ENCODE measurements at regions not wholly inside any gene's neighbourhood (a gene's known extent, or its start where the extent isn't known, plus 50 kb on each side); places are given as distances from the start of the nearest gene placed in this dataset.
A peak's percentile ranks its signal among the peaks of the same experiment; 100 is the strongest.

GRCh38 chr18:8942021-8942908, 160.2 kb upstream of the NDUFV2 start:
- no TSS peak for BruUV-seq (replicated peaks)
- peak; percentile 72 for TF ChIP-seq SOX6 (IDR thresholded peaks at IDR 0.05)
- no peak for TF ChIP-seq RFX7 (CRISPR knock-in tag; IDR thresholded peaks at IDR 0.05)
- TF ChIP-seq ZNF592 (IDR thresholded peaks at IDR 0.05): 0 out of 2 replicates have a peak, but pooled peaks have one; percentile 37
- TF ChIP-seq ATF7 (IDR thresholded peaks at IDR 0.05): no peak
- peak; percentile 32; the same call in 1 of the 2 replicates for TF ChIP-seq L3MBTL2 (IDR thresholded peaks at IDR 0.05)
- TF ChIP-seq ZNF639 (CRISPR knock-in tag; conservative IDR thresholded peaks at IDR 0.05 in 1 of 2, IDR thresholded peaks at IDR 0.05 in 1 of 2): no peak
- no peak for TF ChIP-seq IRF9 (tag; IDR thresholded peaks at IDR 0.05)
- TF ChIP-seq, protein P1, sequence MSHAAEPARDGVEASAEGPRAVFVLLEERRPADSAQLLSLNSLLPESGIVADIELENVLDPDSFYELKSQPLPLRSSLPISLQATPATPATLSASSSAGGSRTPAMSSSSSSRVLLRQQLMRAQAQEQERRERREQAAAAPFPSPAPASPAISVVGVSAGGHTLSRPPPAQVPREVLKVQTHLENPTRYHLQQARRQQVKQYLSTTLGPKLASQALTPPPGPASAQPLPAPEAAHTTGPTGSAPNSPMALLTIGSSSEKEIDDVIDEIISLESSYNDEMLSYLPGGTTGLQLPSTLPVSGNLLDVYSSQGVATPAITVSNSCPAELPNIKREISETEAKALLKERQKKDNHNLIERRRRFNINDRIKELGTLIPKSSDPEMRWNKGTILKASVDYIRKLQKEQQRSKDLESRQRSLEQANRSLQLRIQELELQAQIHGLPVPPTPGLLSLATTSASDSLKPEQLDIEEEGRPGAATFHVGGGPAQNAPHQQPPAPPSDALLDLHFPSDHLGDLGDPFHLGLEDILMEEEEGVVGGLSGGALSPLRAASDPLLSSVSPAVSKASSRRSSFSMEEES (CRISPR knock-in tag; IDR thresholded peaks at IDR 0.05): no peak
- TF ChIP-seq FOXK2 (conservative IDR thresholded peaks at IDR 0.05 in 1 of 2, IDR thresholded peaks at IDR 0.05 in 1 of 2; ENCODE audit: low read depth in 2 of 2): no peak
- TF ChIP-seq TCF3 (CRISPR knock-in tag; IDR thresholded peaks at IDR 0.05): peak; percentile 8; the same call in 1 of the 2 replicates

More at GRCh38 chr18:8942021-8942908, 160.2 kb upstream of the NDUFV2 start:
- no peak for DNase-seq (ENCODE audit: extremely low read depth in 1 of 4, low spot score in 3 of 4)
- Histone ChIP-seq H3K4me2 (ENCODE audit: insufficient read depth, low read length) (no peak overlapping the region), H2AFZ (ENCODE audit: low read depth, low read length) (peak overlapping the region; percentile 9; the same call in 1 of the 2 replicates), H3K9ac (ENCODE audit: insufficient read depth in 1 of 2, low read depth in 2 of 2, low read length in 2 of 2) (peak overlapping the region in 1 of 2 experiments; percentile 65; a peak in 3 of 4 replicates), H3K9me1 (ENCODE audit: control insufficient read depth, insufficient read depth, low read length) (no peaks in the 10 kb centered on the region), H4K20me1 (replicated peaks; ENCODE audit: control insufficient read depth, insufficient read depth, low read length) (no peaks in the 10 kb centered on the region), H3K27me3 (ENCODE audit: control insufficient read depth in 2 of 2, insufficient read depth in 2 of 2, low read length in 2 of 2) (no peaks in the 10 kb centered on the region), H3K9me3 (replicated peaks; ENCODE audit: control insufficient read depth, insufficient read depth, low read depth, low read length) (peaks cover 7% of the 10 kb centered on the region; the same call in 1 of the 2 replicates), H3K79me2 (ENCODE audit: control insufficient read depth, insufficient read depth, low read length) (no peaks in the 10 kb centered on the region), H3K27ac (ENCODE audit: extremely low read depth, low read depth, low read length) (no peak overlapping the region; the same call in 2 of the 3 replicates), H3K4me3 (no peak overlapping the region), H3K36me3 (ENCODE audit: control insufficient read depth, insufficient read depth, low read length) (no peaks in the 10 kb centered on the region; the same call in 2 of the 3 replicates), H3K4me1 (replicated peaks in 1 of 2; ENCODE audit: control insufficient read depth in 2 of 2, insufficient read depth in 2 of 2, low read length in 2 of 2) (peaks cover 14 to 50% of the 10 kb centered on the region in 2 experiments)
- ChIA-PET CTCF (ENCODE audit: low intra/inter-chr PET ratio) (no interaction called here), POLR2A (no interaction called here)
- intact Hi-C loops (cut with micrococcal nuclease): no loop called here
- in situ Hi-C loops (cut with MboI): no loop called here
- no peak for ATAC-seq
- FAIRE-seq: no peak
- 16% methylated on average over 6 of the region's 6 CpGs for WGBS (ENCODE audit: insufficient coverage, low coverage, missing lambda C conversion rate)

Data from K562 (cell line).